GM21423 (cell line): ENCODE measurements at regions not wholly inside any gene's neighbourhood (a gene's known extent, or its start where the extent isn't known, plus 50 kb on each side); places are given as distances from the start of the nearest gene placed in this dataset.

Experiments used
- ATAC-seq: cut with Tn5 transposase; IDR thresholded peaks from one replicate; pipeline ENCODE4 v1.9.1; 2021; ENCODE audit warnings: mild to moderate bottlenecking, moderate library complexity; ENCODE audit not compliant: unreplicated experiment

GRCh38 chr2:128781166-128781565 lies 462.5 kb upstream of the HS6ST1 start:
- no peak for ATAC-seq

- ATAC-seq, result no peak
These were observed 463.1 kb upstream of the HS6ST1 start for GRCh38 chr2:128781585-128782385.

- ATAC-seq, result no peak
These were observed 463.9 kb upstream of the HS6ST1 start for GRCh38 chr2:128782411-128783192.

DNA sequence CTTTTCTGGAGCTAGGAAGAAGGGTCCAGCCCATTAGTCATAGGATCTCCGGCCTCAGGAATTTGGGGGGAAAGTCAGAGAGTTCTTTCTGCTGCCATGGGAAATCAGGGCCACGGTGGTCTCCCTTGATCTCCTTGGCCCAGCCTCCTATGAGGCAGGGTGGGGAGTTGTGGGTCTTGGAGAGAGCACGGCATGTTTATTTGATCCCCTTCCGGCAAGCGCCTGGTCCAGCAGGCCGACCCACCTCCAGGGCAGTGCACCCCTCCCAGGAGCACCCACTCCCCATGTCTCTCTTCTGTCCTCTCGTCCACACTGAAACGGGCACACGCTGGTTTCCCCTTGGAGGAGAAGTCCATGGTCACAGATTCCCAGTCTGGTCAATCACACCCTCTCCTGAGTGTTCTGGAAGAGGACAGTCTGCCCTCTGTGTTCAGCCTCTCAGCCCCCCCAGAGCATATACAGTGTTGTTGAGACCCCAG lies 464.6 kb upstream of the HS6ST1 start:
- ATAC-seq, result no peak

DNA sequence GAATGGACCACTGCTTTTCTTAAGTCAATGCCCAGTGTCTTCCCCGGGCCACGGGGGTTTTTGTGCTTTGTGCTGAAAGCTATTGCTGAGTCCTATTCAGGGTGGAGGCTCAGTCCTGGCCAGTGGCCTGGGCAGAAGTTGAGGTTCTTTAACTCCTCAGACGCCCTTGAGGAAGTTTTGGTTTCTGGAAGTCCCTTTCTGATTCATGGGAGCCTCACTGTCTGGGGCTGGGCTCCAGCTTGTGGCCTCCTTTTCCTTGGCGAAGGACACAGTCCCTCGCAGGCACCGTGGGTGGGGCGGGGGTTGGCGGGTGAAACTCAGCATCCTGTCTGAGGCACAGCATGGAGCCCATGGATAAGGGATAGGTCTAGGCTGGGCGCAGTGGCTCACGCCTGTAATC lies 465.2 kb upstream of the HS6ST1 start:
- no peak for ATAC-seq

- ATAC-seq, result no peak
These were observed 466.1 kb upstream of the HS6ST1 start for GRCh38 chr2:128784626-128785306.

DNA sequence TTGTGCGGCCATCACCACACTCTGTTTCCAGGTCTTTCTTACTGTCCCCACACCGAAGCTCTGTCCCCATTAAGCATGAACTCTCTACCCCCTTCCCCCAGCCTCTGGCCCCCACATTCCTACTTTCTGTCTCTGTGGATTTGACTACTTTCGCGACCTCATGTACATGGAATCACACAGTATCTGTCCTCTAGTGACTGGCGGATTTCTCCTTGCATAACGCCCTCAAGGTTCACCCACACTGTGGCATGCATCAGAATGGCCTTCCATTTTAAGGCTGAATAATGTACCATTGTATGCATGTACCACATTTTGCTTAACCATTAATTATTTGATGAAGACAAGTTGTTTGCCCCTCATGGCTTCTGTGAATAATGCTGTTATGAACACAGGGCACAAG lies 467.6 kb upstream of the HS6ST1 start:
- ATAC-seq, result no peak

GRCh38 chr2:128786741-128787478 lies 468.2 kb upstream of the HS6ST1 start:
- no peak for ATAC-seq

GRCh38 chr2:128787616-128788015 lies 468.9 kb upstream of the HS6ST1 start:
- no peak for ATAC-seq

GRCh38 chr2:128788636-128789220 lies 470.1 kb upstream of the HS6ST1 start:
- no peak for ATAC-seq

GRCh38 chr2:128789221-128789620 lies 470.6 kb upstream of the HS6ST1 start:
- no peak for ATAC-seq

DNA sequence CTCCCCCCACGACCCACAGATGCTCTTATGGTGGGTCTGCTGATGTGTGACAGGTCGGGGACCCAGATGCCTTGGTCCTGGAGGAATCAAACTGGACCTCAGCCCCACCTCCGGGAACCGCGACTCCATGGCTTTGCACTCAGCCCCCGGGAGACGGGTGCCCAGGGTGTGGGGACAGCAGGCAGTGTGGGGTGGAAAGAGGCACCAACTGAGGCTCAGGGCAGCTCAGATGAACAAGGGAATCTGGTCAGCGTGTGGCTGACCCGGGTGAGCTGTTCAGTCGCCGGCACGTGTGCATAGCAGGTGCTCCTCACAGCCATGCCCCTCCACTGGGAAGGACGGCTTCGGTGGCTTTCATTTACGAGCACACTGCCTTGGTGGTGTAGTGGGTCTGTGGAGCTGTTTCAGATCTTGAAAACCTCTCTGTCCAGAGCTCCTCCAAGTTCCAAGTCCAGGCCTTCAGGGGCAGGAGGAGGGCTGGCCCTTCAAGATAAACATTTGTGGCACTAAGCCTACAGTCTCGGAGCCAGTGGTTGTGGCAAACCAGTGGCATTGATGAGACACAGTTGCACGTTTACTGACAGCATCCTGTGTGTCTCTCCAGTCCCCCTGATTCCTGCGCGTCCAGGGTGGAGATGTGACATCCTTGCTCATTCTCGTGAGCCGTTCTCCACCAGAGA lies 471.2 kb upstream of the HS6ST1 start:
- no peak for ATAC-seq

- no peak for ATAC-seq
These were observed 471.9 kb upstream of the HS6ST1 start for GRCh38 chr2:128790541-128791001.

DNA sequence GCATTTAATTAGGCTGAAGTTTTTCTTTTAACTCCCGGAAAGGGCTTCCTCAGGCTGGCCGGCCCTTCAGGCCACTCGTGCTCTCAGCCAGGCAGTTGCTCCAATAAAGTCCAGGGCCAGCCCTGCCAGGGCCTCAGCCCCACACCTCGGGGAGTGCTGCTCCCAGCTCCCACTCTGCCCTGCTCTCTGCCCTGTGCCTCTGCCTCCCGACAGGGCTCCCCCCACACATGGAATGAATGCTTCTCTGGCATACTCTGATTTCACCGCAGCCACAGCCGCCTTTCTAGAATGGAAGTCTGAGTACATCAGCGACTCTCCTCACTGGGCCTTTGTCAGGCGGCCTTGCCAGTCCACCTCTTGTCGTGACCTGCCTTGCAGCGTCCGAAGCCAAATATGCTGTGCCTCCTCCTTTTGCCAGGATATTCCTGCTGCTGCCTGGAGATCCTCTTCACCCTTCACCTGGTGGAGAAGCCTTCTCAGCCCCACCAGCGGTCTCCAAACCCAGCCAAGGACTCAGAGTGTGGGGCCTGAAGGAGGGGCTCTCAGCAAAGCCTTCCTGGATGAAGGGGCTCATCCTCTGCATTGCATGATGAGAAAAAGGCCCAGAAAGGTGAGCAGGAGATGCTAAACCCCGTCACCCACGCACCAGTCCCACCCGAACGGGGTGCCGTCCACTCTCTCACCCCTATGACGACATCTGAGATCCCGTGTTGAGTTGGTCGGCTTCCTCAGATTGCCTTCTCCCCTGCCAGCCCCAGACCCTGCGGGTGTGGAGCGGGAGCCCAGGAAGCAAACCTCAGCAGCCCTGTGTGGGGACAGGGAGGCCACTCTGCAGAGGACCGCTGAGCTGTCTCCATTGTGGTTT lies 472.7 kb upstream of the HS6ST1 start:
- ATAC-seq, result no peak

DNA sequence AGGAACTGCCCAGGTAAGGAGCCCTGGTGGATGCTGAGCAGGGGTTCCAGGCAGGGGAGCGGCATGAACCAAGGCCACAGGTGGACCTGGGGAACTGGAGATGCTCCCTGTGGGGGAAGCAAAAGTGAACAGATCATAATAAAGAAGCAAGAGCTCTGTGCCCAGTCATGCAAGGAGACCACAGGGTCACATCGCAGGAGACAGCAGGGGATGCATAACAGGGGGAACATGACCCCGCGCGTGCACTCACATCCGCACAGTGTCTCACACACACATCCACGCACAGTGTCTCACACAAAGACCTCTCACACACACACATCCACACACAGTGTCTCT lies 473.3 kb upstream of the HS6ST1 start:
- no peak for ATAC-seq

GRCh38 chr2:128792476-128793054 lies 473.9 kb upstream of the HS6ST1 start:
- no peak for ATAC-seq

DNA sequence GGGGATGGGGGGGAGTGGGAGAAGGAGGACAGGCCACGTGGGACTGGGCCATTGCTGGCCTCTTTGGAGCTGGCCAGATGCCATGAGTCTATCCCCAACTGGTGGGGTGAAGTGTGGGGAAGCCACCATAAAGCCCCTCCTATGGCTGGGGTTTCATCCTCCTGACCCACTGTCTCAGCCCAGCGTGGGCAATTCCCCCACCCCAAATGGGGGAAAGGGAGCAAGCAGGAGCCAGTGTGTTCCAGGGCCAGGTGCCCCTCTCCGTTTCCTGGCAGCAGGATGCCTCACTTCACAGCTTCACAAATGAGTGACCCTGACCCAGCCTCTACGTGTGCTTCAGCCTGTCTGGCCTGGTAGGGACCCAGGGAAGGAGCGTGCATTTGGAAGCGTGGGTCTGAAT lies 474.7 kb upstream of the HS6ST1 start:
- ATAC-seq, result no peak

GRCh38 chr2:128794285-128794684 lies 475.6 kb upstream of the HS6ST1 start:
- ATAC-seq, result no peak

DNA sequence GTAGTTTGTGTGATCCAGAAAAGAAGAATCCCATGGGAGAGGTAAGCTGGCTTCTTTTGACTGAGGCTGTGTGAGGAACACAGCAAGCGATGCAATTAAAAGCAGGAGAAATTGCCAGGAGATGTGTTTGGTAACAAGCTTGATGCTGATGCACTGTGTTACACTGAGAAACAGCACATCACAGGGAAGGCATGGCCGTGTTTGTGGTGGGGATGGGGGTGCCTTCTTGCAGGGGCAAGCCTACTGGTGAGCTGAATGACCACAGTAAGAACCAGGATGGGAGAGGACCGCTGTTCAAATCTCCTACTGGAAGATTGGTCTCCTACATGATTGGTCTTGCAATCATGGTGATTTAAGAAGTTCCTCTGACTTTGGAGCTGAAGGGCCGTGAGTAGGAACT lies 477.7 kb upstream of the HS6ST1 start:
- ATAC-seq, result no peak
